ELF-1 (cell line): ENCODE measurements at regions not wholly inside any gene's neighbourhood (a gene's known extent, or its start where the extent isn't known, plus 50 kb on each side); places are given as distances from the start of the nearest gene placed in this dataset.
"Not testable (repeated sequence)": the region's sequence is repeated elsewhere in the genome, so short reads cannot be mapped to it uniquely, and the experiment has no call there.

Source experiments
- DNase-seq: peaks from one replicate; pipeline ENCODE4 v3.0.0-alpha.2; 2016; ENCODE audit warnings: low read depth, low spot score

- peak; percentile 85 for DNase-seq
These were observed 579.5 kb downstream of the UQCRFS1 start for GRCh38 chr19:28633319-28634018.

- peak; percentile 30 for DNase-seq
These were observed 580.4 kb downstream of the UQCRFS1 start for GRCh38 chr19:28632371-28633080.

- DNase-seq, result no peak
These were observed 581.0 kb downstream of the UQCRFS1 start for GRCh38 chr19:28631961-28632360.

- DNase-seq, result no peak
These were observed 585.3 kb downstream of the UQCRFS1 start for GRCh38 chr19:28627669-28628068.

GRCh38 chr19:28626407-28626806 lies 586.5 kb downstream of the UQCRFS1 start:
- DNase-seq, result not testable (repeated sequence)

GRCh38 chr19:28619816-28620429 lies 593.0 kb downstream of the UQCRFS1 start:
- DNase-seq, result no peak

- no peak for DNase-seq
These were observed 594.4 kb downstream of the UQCRFS1 start for GRCh38 chr19:28618504-28618903.

- DNase-seq, result no peak
These were observed 597.0 kb downstream of the UQCRFS1 start for GRCh38 chr19:28615966-28616365.

- DNase-seq, result no peak
These were observed 597.4 kb downstream of the UQCRFS1 start for GRCh38 chr19:28615546-28615916.

GRCh38 chr19:28614634-28615545 lies 598.1 kb downstream of the UQCRFS1 start:
- DNase-seq, result no peak

- no peak for DNase-seq
These were observed 600.6 kb downstream of the UQCRFS1 start for GRCh38 chr19:28612275-28612769.

- DNase-seq, result peak; percentile 9
These were observed 601.6 kb downstream of the UQCRFS1 start for GRCh38 chr19:28611227-28611914.

GRCh38 chr19:28610731-28611130 lies 602.2 kb downstream of the UQCRFS1 start:
- DNase-seq, result peak; percentile 14

- DNase-seq, result no peak
These were observed 603.0 kb downstream of the UQCRFS1 start for GRCh38 chr19:28609944-28610343.

- no peak for DNase-seq
These were observed 603.7 kb downstream of the UQCRFS1 start for GRCh38 chr19:28609091-28609755.

- DNase-seq, result no peak
These were observed 604.7 kb downstream of the UQCRFS1 start for GRCh38 chr19:28608292-28608691.

- DNase-seq, result no peak
These were observed 605.8 kb downstream of the UQCRFS1 start for GRCh38 chr19:28607066-28607583.

- no peak for DNase-seq
These were observed 606.5 kb downstream of the UQCRFS1 start for GRCh38 chr19:28606269-28607032.

GRCh38 chr19:28605501-28606268 lies 607.3 kb downstream of the UQCRFS1 start:
- DNase-seq, result no peak
